ENCODE measurements at regions not wholly inside any gene's neighbourhood (a gene's known extent, or its start where the extent isn't known, plus 50 kb on each side); places are given as distances from the start of the nearest gene placed in this dataset.

GRCh38 chr11:80694385-80694784 lies 1253.6 kb upstream of the TENM4 start:
- no peak for FAIRE-seq
- SMC1A ChIA-PET (ENCODE audit: uncharacterized antibody, unreplicated experiment) = interaction anchor here (1.6 kb wide), 1 partner anchor 12 kb away, joined by 4 read pairs; no protein-coding TSS in a partner anchor

GRCh38 chr11:80687941-80688340 lies 1247.1 kb upstream of the TENM4 start:
- RAD21 ChIA-PET (ENCODE audit: unreplicated experiment) = no interaction called here

More at GRCh38 chr11:80694385-80694784, 1253.6 kb upstream of the TENM4 start:
- DNase-seq (ENCODE audit: low read depth, low spot score) (no peak), ATAC-seq (no peak)
- intact Hi-C loops (cut with micrococcal nuclease; ENCODE audit: unreplicated experiment) (no loop called here), in situ Hi-C loops (cut with MboI) (no loop called here)
- H2AFZ ChIP-seq (ENCODE audit: control insufficient read depth, low read depth, low read length) = no peak overlapping the region
- H3K4me2 ChIP-seq (ENCODE audit: control insufficient read depth, insufficient read depth) = no peak overlapping the region
- H3K79me2 ChIP-seq (ENCODE audit: control insufficient read depth, insufficient read depth, low read length) = no peaks in the 10 kb centered on the region
- H3K27ac ChIP-seq (ENCODE audit: control insufficient read depth, insufficient read depth) = no peak overlapping the region
- TF ChIP-seq MEF2A (IDR thresholded peaks at IDR 0.05; ENCODE audit: insufficient read depth, low read depth, low read length) (no peak), NFYB (IDR thresholded peaks at IDR 0.05; ENCODE audit: insufficient read depth, low read depth, low read length) (no peak), CHD4 (IDR thresholded peaks at IDR 0.05) (no peak), ZNF217 (IDR thresholded peaks at IDR 0.05) (no peak), PML (IDR thresholded peaks at IDR 0.05; ENCODE audit: low read length) (no peak)
- no peak overlapping the region for H3K4me3 ChIP-seq
- H3K9ac ChIP-seq (ENCODE audit: control insufficient read depth, insufficient read depth, low read length) = no peak overlapping the region
- BruUV-seq (replicated peaks) = no TSS peak
- H3K36me3 ChIP-seq (ENCODE audit: control insufficient read depth in 2 of 2, insufficient read depth in 2 of 2, low read length in 1 of 2) = no peaks in the 10 kb centered on the region
- H3K4me1 ChIP-seq (ENCODE audit: control insufficient read depth, insufficient read depth, low read length) = no peaks in the 10 kb centered on the region
- no peaks in the 10 kb centered on the region for H4K20me1 ChIP-seq (ENCODE audit: control insufficient read depth, insufficient read depth)
- ChIA-PET CTCF (no interaction called here), RAD21 (ENCODE audit: unreplicated experiment) (no interaction called here), POLR2A (no interaction called here)
- no peaks in the 10 kb centered on the region for H3K27me3 ChIP-seq (replicated peaks in 1 of 2; ENCODE audit: control insufficient read depth in 2 of 2, insufficient read depth in 2 of 2, low read length in 1 of 2)
- no peaks in the 10 kb centered on the region for H3K9me3 ChIP-seq (replicated peaks; ENCODE audit: control insufficient read depth, insufficient read depth, low read length)

More at GRCh38 chr11:80687941-80688340, 1247.1 kb upstream of the TENM4 start:
- Histone ChIP-seq H3K4me1 (ENCODE audit: control insufficient read depth, insufficient read depth, low read length) (no peaks in the 10 kb centered on the region), H3K27me3 (replicated peaks in 1 of 2; ENCODE audit: control insufficient read depth in 2 of 2, insufficient read depth in 2 of 2, low read length in 1 of 2) (no peaks in the 10 kb centered on the region), H3K9ac (ENCODE audit: control insufficient read depth, insufficient read depth, low read length) (no peak overlapping the region), H3K9me3 (replicated peaks; ENCODE audit: control insufficient read depth, insufficient read depth, low read length) (no peaks in the 10 kb centered on the region), H3K79me2 (ENCODE audit: control insufficient read depth, insufficient read depth, low read length) (no peaks in the 10 kb centered on the region), H3K36me3 (ENCODE audit: control insufficient read depth in 2 of 2, insufficient read depth in 2 of 2, low read length in 1 of 2) (no peaks in the 10 kb centered on the region), H3K4me3 (no peak overlapping the region), H3K27ac (ENCODE audit: control insufficient read depth, insufficient read depth) (no peak overlapping the region), H3K4me2 (ENCODE audit: control insufficient read depth, insufficient read depth) (no peak overlapping the region), H4K20me1 (ENCODE audit: control insufficient read depth, insufficient read depth) (no peaks in the 10 kb centered on the region), H2AFZ (ENCODE audit: control insufficient read depth, low read depth, low read length) (no peak overlapping the region)
- CTCF ChIA-PET = no interaction called here
- intact Hi-C loops (cut with micrococcal nuclease; ENCODE audit: unreplicated experiment) = no loop called here
- TF ChIP-seq NBN (IDR thresholded peaks at IDR 0.05) (no peak), JUNB (IDR thresholded peaks at IDR 0.05) (no peak)
- DNase-seq (ENCODE audit: low read depth, low spot score) (no peak), FAIRE-seq (no peak), ATAC-seq (no peak)
- 23% methylated on average over 2 of the region's 2 CpGs for WGBS (ENCODE audit: insufficient coverage, insufficient replicate concordance, low lambda C conversion rate, missing lambda C conversion rate)
- POLR2A ChIA-PET = no interaction called here
- BruUV-seq (replicated peaks) = no TSS peak
- in situ Hi-C loops (cut with MboI) = no loop called here
- SMC1A ChIA-PET (ENCODE audit: uncharacterized antibody, unreplicated experiment) = no interaction called here
